NCI-H226 (cell line): ENCODE measurements at regions not wholly inside any gene's neighbourhood (a gene's known extent, or its start where the extent isn't known, plus 50 kb on each side); places are given as distances from the start of the nearest gene placed in this dataset.
"Not testable (repeated sequence)": the region's sequence is repeated elsewhere in the genome, so short reads cannot be mapped to it uniquely, and the experiment has no call there.

ENCODE experiments used
- DNase-seq: peaks from one replicate; pipeline ENCODE4 v3.0.0-alpha.2; 2015

GRCh38 chr6:78597966-78598365 lies 269.4 kb upstream of the IRAK1BP1 start:
- no peak for DNase-seq

- peak; percentile 95 for DNase-seq
Measured at GRCh38 chr6:78598966-78599365, 268.4 kb upstream of the IRAK1BP1 start.

- peak; percentile 29 for DNase-seq
Measured at GRCh38 chr6:78599526-78599925, 267.8 kb upstream of the IRAK1BP1 start.

- DNase-seq, result peak; percentile 72
Measured at GRCh38 chr6:78605909-78606446, 261.4 kb upstream of the IRAK1BP1 start.

- peak; percentile 64 for DNase-seq
Measured at GRCh38 chr6:78607189-78607588, 260.2 kb upstream of the IRAK1BP1 start.

GRCh38 chr6:78611102-78611620 lies 256.2 kb upstream of the IRAK1BP1 start:
- DNase-seq, result no peak

GRCh38 chr6:78611886-78612480 lies 255.4 kb upstream of the IRAK1BP1 start:
- no peak for DNase-seq

GRCh38 chr6:78614961-78615360 lies 252.4 kb upstream of the IRAK1BP1 start:
- no peak for DNase-seq

GRCh38 chr6:78615430-78615904 lies 251.9 kb upstream of the IRAK1BP1 start:
- peak; percentile 18 for DNase-seq

- peak; percentile 92 for DNase-seq
Measured at GRCh38 chr6:78618970-78619369, 248.4 kb upstream of the IRAK1BP1 start.

GRCh38 chr6:78623554-78623953 lies 243.8 kb upstream of the IRAK1BP1 start:
- DNase-seq, result peak; percentile 86

GRCh38 chr6:78629154-78629721 lies 238.1 kb upstream of the IRAK1BP1 start:
- no peak for DNase-seq

GRCh38 chr6:78629836-78630235 lies 237.5 kb upstream of the IRAK1BP1 start:
- DNase-seq, result no peak

- no peak for DNase-seq
Measured at GRCh38 chr6:78631976-78632375, 235.4 kb upstream of the IRAK1BP1 start.

GRCh38 chr6:78639111-78640110 lies 227.9 kb upstream of the IRAK1BP1 start:
- DNase-seq, result no peak

- not testable (repeated sequence) for DNase-seq
Measured at GRCh38 chr6:78643976-78644375, 223.4 kb upstream of the IRAK1BP1 start.

- not testable (repeated sequence) for DNase-seq
Measured at GRCh38 chr6:78646542-78647415, 220.6 kb upstream of the IRAK1BP1 start.

- not testable (repeated sequence) for DNase-seq
Measured at GRCh38 chr6:78665819-78666218, 201.5 kb upstream of the IRAK1BP1 start.

- DNase-seq, result no peak
Measured at GRCh38 chr6:78666764-78667163, 200.6 kb upstream of the IRAK1BP1 start.

GRCh38 chr6:78670156-78670555 lies 197.2 kb upstream of the IRAK1BP1 start:
- DNase-seq, result no peak

GRCh38 chr6:78670802-78671201 lies 196.5 kb upstream of the IRAK1BP1 start:
- DNase-seq, result no peak
